PC-9 (cell line): ENCODE measurements at regions not wholly inside any gene's neighbourhood (a gene's known extent, or its start where the extent isn't known, plus 50 kb on each side); places are given as distances from the start of the nearest gene placed in this dataset.

Experiments used
- CTCF ChIP-seq: fragments of 200-600 bp; sonication (generic); conservative IDR thresholded peaks from 2 replicates; pipeline ENCODE4 v1.6.1; 2017; ENCODE audit warnings: mixed run types, antibody characterized with exemption, mild to moderate bottlenecking, moderate library complexity
- EZH2 ChIP-seq: fragments of 200-600 bp; sonication (generic); IDR thresholded peaks from 2 replicates; pipeline ENCODE4 v1.8.0; 2017; ENCODE audit warnings: antibody characterized with exemption, low read depth

- TF ChIP-seq CTCF, result no peak
- TF ChIP-seq EZH2, result no peak
Measured at GRCh38 chr13:56670563-56670962, 470.2 kb upstream of the PRR20A start.
